ENCODE measurements at regions not wholly inside any gene's neighbourhood (a gene's known extent, or its start where the extent isn't known, plus 50 kb on each side); places are given as distances from the start of the nearest gene placed in this dataset.

DNA sequence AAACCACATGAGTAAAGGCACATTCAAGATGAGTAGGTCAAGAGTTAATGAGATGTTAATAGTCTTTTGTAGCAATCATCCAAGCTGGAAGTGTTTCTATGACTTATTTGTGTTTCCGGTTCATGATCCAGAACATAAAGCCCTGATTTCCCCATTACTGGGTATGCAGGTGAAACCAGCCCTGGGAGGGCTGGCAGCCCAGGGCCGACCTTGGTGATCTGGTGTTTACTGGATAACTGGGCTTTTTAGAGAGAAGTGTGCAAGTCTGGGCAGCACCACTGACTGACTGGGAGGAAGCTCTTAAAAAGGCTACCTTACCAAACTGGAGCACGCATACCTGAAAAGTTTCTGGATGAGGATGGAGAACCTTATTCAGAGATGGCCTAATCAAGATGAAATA is 431.6 kb upstream of the VRK2 start:
- TF ChIP-seq CSDC2 (CRISPR knock-in tag; IDR thresholded peaks at IDR 0.05): no peak
- ATAC-seq: no peak

GRCh38 chr2:57615855-57616556 is 430.6 kb upstream of the VRK2 start:
- ATAC-seq: no peak

GRCh38 chr2:57617318-57617717 is 429.3 kb upstream of the VRK2 start:
- no peak for TF ChIP-seq ESRRG (CRISPR knock-in tag; IDR thresholded peaks at IDR 0.05)
- no peak for TF ChIP-seq ZNF70 (CRISPR knock-in tag; IDR thresholded peaks at IDR 0.05)
- TF ChIP-seq CSDC2 (CRISPR knock-in tag; IDR thresholded peaks at IDR 0.05): no peak
- TF ChIP-seq, protein P1, sequence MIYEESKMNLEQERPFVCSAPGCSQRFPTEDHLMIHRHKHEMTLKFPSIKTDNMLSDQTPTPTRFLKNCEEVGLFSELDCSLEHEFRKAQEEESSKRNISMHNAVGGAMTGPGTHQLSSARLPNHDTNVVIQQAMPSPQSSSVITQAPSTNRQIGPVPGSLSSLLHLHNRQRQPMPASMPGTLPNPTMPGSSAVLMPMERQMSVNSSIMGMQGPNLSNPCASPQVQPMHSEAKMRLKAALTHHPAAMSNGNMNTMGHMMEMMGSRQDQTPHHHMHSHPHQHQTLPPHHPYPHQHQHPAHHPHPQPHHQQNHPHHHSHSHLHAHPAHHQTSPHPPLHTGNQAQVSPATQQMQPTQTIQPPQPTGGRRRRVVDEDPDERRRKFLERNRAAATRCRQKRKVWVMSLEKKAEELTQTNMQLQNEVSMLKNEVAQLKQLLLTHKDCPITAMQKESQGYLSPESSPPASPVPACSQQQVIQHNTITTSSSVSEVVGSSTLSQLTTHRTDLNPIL (CRISPR knock-in tag; IDR thresholded peaks at IDR 0.05; ENCODE audit: low read depth): no peak
- no peak for TF ChIP-seq ARNTL (CRISPR knock-in tag; IDR thresholded peaks at IDR 0.05; ENCODE audit: borderline replicate concordance, low read depth)
- TF ChIP-seq GLIS3 (CRISPR knock-in tag; IDR thresholded peaks at IDR 0.05): no peak
- no peak for TF ChIP-seq ZNF565 (CRISPR knock-in tag; conservative IDR thresholded peaks at IDR 0.05; ENCODE audit: low read depth)
- TF ChIP-seq PPARA (CRISPR knock-in tag; IDR thresholded peaks at IDR 0.05; ENCODE audit: borderline replicate concordance): no peak
- no peak for TF ChIP-seq ZC3H10 (CRISPR knock-in tag; IDR thresholded peaks at IDR 0.05)
- TF ChIP-seq RARB (CRISPR knock-in tag; IDR thresholded peaks at IDR 0.05): no peak
- no peak for TF ChIP-seq CSRNP3 (CRISPR knock-in tag; IDR thresholded peaks at IDR 0.05)
- no peak for TF ChIP-seq ISL1 (CRISPR knock-in tag; IDR thresholded peaks at IDR 0.05)
- TF ChIP-seq PATZ1 (CRISPR knock-in tag; IDR thresholded peaks at IDR 0.05; ENCODE audit: borderline replicate concordance): no peak
- TF ChIP-seq, protein P2, sequence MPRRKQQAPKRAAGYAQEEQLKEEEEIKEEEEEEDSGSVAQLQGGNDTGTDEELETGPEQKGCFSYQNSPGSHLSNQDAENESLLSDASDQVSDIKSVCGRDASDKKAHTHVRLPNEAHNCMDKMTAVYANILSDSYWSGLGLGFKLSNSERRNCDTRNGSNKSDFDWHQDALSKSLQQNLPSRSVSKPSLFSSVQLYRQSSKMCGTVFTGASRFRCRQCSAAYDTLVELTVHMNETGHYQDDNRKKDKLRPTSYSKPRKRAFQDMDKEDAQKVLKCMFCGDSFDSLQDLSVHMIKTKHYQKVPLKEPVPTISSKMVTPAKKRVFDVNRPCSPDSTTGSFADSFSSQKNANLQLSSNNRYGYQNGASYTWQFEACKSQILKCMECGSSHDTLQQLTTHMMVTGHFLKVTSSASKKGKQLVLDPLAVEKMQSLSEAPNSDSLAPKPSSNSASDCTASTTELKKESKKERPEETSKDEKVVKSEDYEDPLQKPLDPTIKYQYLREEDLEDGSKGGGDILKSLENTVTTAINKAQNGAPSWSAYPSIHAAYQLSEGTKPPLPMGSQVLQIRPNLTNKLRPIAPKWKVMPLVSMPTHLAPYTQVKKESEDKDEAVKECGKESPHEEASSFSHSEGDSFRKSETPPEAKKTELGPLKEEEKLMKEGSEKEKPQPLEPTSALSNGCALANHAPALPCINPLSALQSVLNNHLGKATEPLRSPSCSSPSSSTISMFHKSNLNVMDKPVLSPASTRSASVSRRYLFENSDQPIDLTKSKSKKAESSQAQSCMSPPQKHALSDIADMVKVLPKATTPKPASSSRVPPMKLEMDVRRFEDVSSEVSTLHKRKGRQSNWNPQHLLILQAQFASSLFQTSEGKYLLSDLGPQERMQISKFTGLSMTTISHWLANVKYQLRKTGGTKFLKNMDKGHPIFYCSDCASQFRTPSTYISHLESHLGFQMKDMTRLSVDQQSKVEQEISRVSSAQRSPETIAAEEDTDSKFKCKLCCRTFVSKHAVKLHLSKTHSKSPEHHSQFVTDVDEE (CRISPR knock-in tag; IDR thresholded peaks at IDR 0.05): no peak
- no peak for TF ChIP-seq TCF4 (CRISPR knock-in tag; IDR thresholded peaks at IDR 0.05; ENCODE audit: borderline replicate concordance)
- TF ChIP-seq OSR1 (CRISPR knock-in tag; IDR thresholded peaks at IDR 0.05): no peak
- TF ChIP-seq ZFP3 (CRISPR knock-in tag; IDR thresholded peaks at IDR 0.05): no peak
- no peak for TF ChIP-seq SNAI2 (CRISPR knock-in tag; IDR thresholded peaks at IDR 0.05)
- no peak for TF ChIP-seq POU6F1 (CRISPR knock-in tag; IDR thresholded peaks at IDR 0.05; ENCODE audit: borderline replicate concordance, low read depth)
- no peak for ATAC-seq

More at GRCh38 chr2:57615855-57616556, 430.6 kb upstream of the VRK2 start:
- TF ChIP-seq ZC3H10 (CRISPR knock-in tag; IDR thresholded peaks at IDR 0.05) (no peak), CSDC2 (CRISPR knock-in tag; IDR thresholded peaks at IDR 0.05) (no peak), TOX (CRISPR knock-in tag; IDR thresholded peaks at IDR 0.05; ENCODE audit: borderline replicate concordance) (no peak), GLIS3 (CRISPR knock-in tag; IDR thresholded peaks at IDR 0.05) (no peak), ZFP3 (CRISPR knock-in tag; IDR thresholded peaks at IDR 0.05) (no peak), SNAI2 (CRISPR knock-in tag; IDR thresholded peaks at IDR 0.05) (no peak), ISL1 (CRISPR knock-in tag; IDR thresholded peaks at IDR 0.05) (no peak), ARNTL (CRISPR knock-in tag; IDR thresholded peaks at IDR 0.05; ENCODE audit: borderline replicate concordance, low read depth) (no peak), PATZ1 (CRISPR knock-in tag; IDR thresholded peaks at IDR 0.05; ENCODE audit: borderline replicate concordance) (no peak), OSR1 (CRISPR knock-in tag; IDR thresholded peaks at IDR 0.05) (no peak), BACH2 (CRISPR knock-in tag; IDR thresholded peaks at IDR 0.05; ENCODE audit: borderline replicate concordance) (no peak), ZNF70 (CRISPR knock-in tag; IDR thresholded peaks at IDR 0.05) (no peak), ZFP30 (CRISPR knock-in tag; IDR thresholded peaks at IDR 0.05) (no peak), RARB (CRISPR knock-in tag; IDR thresholded peaks at IDR 0.05) (no peak), TCF4 (CRISPR knock-in tag; IDR thresholded peaks at IDR 0.05; ENCODE audit: borderline replicate concordance) (no peak)

All from SK-N-SH treated with all-trans-retinoic acid at 6 μM for 48 hours (cell line).